Glutamatergic neuron (in vitro differentiated cells): ENCODE measurements at regions not wholly inside any gene's neighbourhood (a gene's known extent, or its start where the extent isn't known, plus 50 kb on each side); places are given as distances from the start of the nearest gene placed in this dataset.

ENCODE experiments used
- DNase-seq: peaks from one replicate; pipeline ENCODE4 v3.0.0; 2022
- H3K27ac Mint-ChIP-seq: one replicate; pipeline ENCODE4 v1.8.0; 2020; ENCODE audit warnings: mild to moderate bottlenecking, mixed read lengths, inconsistent platforms; ENCODE audit not compliant: unreplicated experiment
- H3K27me3 Mint-ChIP-seq: one replicate; pipeline ENCODE4 v1.8.0; 2020; ENCODE audit warnings: mild to moderate bottlenecking, moderate library complexity, mixed read lengths, inconsistent platforms; ENCODE audit not compliant: unreplicated experiment
- H3K36me3 Mint-ChIP-seq: one replicate; pipeline ENCODE4 v1.8.0; 2020; ENCODE audit warnings: mild to moderate bottlenecking, mixed read lengths, inconsistent platforms; ENCODE audit not compliant: unreplicated experiment
- H3K4me1 Mint-ChIP-seq: one replicate; pipeline ENCODE4 v1.8.0; 2020; ENCODE audit warnings: mild to moderate bottlenecking, low read depth, mixed read lengths, inconsistent platforms; ENCODE audit not compliant: unreplicated experiment
- H3K4me3 Mint-ChIP-seq: one replicate; pipeline ENCODE4 v1.8.0; 2020; ENCODE audit warnings: mild to moderate bottlenecking, mixed read lengths, inconsistent platforms; ENCODE audit not compliant: unreplicated experiment
- H3K9me3 Mint-ChIP-seq: one replicate; pipeline ENCODE4 v1.8.0; 2020; ENCODE audit warnings: mild to moderate bottlenecking, moderate library complexity, mixed read lengths, inconsistent platforms; ENCODE audit not compliant: unreplicated experiment
- TF ChIP-seq, protein P1 (sequence below): fragments of 200-600 bp; sonication (generic); IDR thresholded peaks from one replicate; pipeline ENCODE4 v1.5.0; 2021; ENCODE audit not compliant: partially characterized antibody, unreplicated experiment

DNA sequence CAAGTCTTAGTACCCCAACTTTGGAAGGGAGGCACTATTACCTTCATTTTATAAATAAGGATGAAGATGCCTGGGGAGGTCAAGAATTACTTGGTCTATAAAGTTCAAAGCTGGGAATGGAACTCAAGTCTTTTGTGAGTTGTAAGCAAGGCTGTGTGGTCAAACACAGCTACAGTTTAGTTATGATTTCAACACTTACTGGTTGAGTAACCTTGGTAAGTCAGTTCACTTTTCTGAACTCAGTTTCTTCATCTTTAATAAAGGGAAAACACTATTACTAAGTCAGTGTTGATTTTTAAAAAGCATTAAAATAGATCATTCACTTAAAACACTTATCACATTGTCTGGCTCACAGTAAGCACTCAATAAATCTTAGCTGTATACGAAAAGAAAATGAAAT, 200.4 kb upstream of the ADAMTS9 start:
- Mint-ChIP-seq H3K4me1 (peaks cover 9% of the 10 kb centered on the region), H3K27ac (no peak overlapping the region), H3K9me3 (no peaks in the 10 kb centered on the region), H3K4me3 (no peak overlapping the region), H3K27me3 (no peaks in the 10 kb centered on the region), H3K36me3 (no peaks in the 10 kb centered on the region)
- DNase-seq, result no peak
- TF ChIP-seq, protein P1, sequence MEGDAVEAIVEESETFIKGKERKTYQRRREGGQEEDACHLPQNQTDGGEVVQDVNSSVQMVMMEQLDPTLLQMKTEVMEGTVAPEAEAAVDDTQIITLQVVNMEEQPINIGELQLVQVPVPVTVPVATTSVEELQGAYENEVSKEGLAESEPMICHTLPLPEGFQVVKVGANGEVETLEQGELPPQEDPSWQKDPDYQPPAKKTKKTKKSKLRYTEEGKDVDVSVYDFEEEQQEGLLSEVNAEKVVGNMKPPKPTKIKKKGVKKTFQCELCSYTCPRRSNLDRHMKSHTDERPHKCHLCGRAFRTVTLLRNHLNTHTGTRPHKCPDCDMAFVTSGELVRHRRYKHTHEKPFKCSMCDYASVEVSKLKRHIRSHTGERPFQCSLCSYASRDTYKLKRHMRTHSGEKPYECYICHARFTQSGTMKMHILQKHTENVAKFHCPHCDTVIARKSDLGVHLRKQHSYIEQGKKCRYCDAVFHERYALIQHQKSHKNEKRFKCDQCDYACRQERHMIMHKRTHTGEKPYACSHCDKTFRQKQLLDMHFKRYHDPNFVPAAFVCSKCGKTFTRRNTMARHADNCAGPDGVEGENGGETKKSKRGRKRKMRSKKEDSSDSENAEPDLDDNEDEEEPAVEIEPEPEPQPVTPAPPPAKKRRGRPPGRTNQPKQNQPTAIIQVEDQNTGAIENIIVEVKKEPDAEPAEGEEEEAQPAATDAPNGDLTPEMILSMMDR, result no peak

DNA sequence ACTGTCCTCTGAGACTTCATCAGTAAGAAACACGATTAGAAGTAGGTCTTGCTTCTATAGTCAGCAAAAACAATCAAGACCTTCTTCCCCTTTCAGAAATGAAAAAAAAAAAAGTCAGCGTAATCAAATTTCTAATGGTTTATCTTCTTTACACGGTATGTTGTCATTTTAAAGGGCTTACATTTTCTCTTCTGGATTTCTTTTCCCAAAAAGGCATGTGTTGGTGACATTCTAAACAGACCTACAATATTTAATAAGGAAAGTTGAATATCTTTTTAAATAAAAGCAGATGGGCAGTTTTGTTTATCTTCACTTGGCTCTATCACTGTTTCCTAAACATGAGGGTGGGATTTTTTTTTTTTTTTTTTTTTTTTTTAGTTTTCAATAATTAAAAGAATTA, 197.3 kb upstream of the ADAMTS9 start:
- Mint-ChIP-seq H3K36me3 (no peaks in the 10 kb centered on the region), H3K27ac (no peak overlapping the region), H3K9me3 (no peaks in the 10 kb centered on the region), H3K4me3 (no peak overlapping the region), H3K27me3 (no peaks in the 10 kb centered on the region), H3K4me1 (peaks cover 8% of the 10 kb centered on the region)
- TF ChIP-seq, protein P1, result no peak
- no peak for DNase-seq

DNA sequence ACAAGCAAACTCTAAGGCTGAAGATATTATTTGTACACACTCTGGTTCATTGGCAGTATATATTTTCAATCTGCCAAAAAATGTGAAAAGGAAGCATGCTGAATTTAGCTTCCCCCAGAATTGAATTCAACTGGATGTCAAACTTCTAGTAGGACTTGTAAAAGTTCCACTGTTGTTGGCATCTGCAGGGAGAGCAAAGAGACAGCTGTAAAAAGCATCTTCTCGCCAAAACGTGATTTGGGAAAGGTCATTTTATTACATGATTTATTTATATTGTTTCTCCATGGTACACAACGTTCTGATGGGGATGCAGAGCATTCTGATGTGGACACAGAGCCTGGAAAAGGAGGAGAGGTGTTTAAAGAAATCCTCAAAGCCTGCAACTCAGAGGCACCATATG, 196.7 kb upstream of the ADAMTS9 start:
- TF ChIP-seq, protein P1, result no peak
- peaks cover 6% of the 10 kb centered on the region for H3K4me1 Mint-ChIP-seq
- H3K27me3 Mint-ChIP-seq, result no peaks in the 10 kb centered on the region
- no peak overlapping the region for H3K27ac Mint-ChIP-seq
- no peak overlapping the region for H3K4me3 Mint-ChIP-seq
- no peaks in the 10 kb centered on the region for H3K9me3 Mint-ChIP-seq
- DNase-seq, result no peak
- no peaks in the 10 kb centered on the region for H3K36me3 Mint-ChIP-seq

DNA sequence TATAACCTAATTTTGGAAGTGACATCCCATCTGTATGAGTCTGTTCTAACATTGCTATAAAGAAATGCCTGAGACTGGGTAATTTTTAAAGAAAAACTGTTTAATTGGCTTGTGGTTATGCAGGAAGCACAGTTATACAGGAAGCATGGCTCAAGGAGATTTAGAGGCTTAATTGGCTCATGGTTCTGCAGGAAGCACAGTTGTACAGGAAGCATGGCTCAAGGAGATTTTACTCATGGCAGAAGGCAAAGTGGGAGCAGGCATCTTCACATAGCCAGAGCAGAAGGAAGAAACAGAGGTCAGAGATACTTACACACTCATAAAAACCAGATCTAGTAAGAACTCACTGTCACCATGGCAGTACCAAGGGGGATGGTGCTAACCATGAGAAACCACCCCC, 193.1 kb upstream of the ADAMTS9 start:
- Mint-ChIP-seq H3K27ac (no peak overlapping the region), H3K4me1 (no peaks in the 10 kb centered on the region), H3K4me3 (no peak overlapping the region), H3K36me3 (no peaks in the 10 kb centered on the region), H3K9me3 (no peaks in the 10 kb centered on the region), H3K27me3 (no peaks in the 10 kb centered on the region)
- TF ChIP-seq, protein P1, result no peak
- no peak for DNase-seq

DNA sequence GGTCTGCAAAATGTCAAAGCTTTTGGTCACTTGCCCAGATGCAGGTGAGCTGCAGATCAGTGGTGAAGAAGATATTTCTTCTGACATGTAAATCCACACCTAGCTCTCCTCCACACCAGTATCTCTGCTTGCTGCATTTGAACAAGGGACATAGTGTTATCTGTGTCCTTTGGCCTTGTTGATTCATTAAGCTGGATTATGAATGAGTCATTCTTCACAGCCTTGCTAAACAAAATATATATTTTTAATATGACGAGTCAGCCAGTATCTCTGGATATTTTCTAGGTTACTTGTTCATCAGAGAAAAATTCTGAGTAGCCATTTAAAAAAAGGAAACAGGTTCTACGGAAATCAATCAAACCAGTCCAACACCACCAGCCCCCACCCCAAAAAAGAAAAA, 190.6 kb upstream of the ADAMTS9 start:
- Mint-ChIP-seq H3K36me3 (no peaks in the 10 kb centered on the region), H3K27me3 (peaks cover 2% of the 10 kb centered on the region), H3K4me3 (no peak overlapping the region), H3K27ac (no peak overlapping the region), H3K9me3 (no peaks in the 10 kb centered on the region), H3K4me1 (peaks cover 2% of the 10 kb centered on the region)
- TF ChIP-seq, protein P1, result no peak
- no peak for DNase-seq
